RKO (cell line): ENCODE measurements at regions not wholly inside any gene's neighbourhood (a gene's known extent, or its start where the extent isn't known, plus 50 kb on each side); places are given as distances from the start of the nearest gene placed in this dataset.

Experiments used
- DNase-seq: peaks from one replicate; pipeline ENCODE4 v3.0.0-alpha.2; 2016; ENCODE audit warnings: low spot score

DNA sequence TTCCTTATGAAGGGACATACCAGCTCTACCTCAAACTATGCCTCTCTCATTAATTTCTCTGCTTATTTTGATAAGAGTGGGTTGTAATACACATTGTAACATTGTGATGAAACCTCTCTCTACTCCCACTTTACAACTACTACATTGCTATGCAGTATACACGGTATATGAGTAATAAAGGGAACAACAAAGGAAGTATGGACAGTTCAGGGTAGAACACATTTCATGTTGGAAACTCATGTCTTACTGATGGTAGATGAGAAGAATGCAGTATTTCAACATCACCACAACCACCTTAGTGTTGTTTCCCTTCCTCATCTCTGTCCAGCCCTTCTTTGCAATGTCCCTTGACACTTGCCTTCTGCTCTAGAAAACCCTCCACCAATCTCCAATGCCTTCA is 515.9 kb upstream of the CELF4 start:
- no peak for DNase-seq

- peak; percentile 46 for DNase-seq
Observed at GRCh38 chr18:38077229-38077628, 511.6 kb upstream of the CELF4 start.

GRCh38 chr18:38076346-38077070 is 510.9 kb upstream of the CELF4 start:
- no peak for DNase-seq

- no peak for DNase-seq
Observed at GRCh38 chr18:38074298-38074876, 508.8 kb upstream of the CELF4 start.

DNA sequence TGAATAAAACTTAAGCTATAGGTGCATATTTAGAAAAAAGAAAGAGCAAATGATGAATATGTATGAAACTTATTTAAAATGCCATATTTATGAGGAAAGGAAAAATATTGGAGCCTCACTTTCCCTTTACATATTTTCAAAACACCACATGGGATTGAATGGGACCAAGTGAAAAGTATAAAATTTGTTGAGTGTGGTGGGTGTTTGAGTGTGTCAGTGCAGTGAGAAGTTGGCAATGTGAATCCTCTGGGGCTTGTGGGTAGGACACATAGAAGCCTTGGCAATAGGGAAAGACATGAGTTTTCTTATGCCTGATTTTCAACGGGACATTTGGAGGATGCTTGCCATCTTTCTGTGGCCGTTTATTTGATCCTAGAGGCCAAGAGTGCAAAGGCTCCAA is 502.2 kb upstream of the CELF4 start:
- no peak for DNase-seq

DNA sequence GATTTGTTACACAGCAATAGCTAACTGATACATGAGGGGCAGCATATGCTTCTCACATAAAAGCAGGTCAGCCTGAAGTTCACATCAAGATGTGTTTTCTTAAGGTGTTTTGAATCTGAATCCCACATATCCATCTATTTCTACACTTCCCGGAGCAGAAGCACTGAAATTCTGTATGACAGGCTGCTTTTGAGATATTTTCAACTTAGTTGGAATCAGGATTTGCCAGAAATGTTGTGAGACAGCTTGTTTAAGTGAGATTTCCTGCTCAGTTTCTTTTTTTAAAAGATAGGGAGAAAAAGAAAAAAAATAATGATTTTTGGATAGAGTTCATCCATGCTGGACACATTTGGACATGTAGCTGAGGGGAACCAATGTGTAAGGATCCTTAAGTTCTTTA is 501.5 kb upstream of the CELF4 start:
- no peak for DNase-seq

DNA sequence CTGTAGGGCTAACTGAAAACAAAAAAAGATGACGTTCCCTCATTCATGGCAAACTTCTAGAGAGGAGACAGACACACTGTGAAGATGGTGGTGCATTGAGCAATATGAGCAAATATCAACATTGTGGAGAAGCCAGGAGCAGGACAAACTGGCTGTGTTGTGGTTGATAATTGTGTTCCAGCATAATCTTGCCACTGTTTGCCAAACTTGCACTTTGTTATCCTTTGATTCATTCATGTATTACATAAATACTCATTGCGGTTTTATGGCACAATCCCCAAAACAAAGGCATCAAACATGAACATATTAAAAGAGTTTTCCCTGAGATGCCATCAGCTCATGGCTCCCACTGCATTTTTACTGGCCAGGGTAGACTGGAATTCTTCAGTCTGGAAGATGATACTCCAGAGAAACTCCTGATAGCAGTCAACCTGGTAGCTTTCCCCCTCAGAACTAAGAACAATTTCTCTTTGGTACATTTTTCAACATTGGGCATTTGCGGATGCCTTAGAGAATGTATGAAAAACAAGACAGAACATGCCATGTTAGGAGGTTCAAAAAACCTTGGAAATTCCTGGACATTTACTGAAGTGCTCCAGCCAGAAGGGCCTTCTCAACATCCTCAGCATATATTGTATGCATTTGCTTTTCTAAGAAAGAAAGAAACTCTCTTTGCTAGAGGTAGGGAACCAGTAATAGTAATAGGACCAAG is 487.4 kb upstream of the CELF4 start:
- DNase-seq: no peak

GRCh38 chr18:38047820-38048219 is 482.2 kb upstream of the CELF4 start:
- no peak for DNase-seq

DNA sequence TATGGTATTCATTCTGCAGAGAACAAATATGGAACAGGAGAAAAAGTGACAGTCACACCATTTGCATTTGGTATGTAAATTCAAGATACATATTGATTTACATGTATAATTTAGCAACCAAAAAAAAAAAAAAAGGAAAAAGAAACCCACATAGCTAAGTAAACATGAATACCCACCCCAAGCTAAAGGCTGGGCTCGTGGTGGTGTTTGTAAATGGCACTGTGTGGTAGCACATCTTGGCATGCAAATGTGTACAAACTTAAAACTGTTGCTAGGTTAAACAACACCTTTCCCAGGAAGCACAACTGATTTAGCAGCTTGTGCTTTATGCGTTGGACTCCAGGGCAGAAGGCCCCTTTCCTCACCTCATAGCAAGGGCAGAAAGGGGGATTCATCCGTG is 481.1 kb upstream of the CELF4 start:
- no peak for DNase-seq

DNA sequence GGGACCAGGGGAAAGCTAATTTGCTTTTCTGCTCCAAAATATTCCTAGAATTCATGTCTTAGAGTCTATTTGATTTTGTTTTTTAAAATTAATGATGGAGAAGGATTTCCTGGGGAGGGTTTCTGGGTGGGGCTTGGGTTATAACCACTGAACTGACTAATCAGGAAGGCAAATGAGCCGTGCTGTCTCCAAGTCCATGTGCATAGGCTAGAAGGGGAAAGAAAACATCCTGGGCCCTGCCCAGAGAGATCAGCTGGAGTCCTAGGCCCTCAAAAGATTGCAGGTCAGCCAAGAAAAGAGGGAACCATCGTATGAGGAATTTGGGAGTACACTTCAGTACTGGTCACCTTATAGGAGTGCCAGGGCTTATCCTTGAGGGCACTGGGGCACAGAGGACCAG is 480.2 kb upstream of the CELF4 start:
- DNase-seq: no peak

DNA sequence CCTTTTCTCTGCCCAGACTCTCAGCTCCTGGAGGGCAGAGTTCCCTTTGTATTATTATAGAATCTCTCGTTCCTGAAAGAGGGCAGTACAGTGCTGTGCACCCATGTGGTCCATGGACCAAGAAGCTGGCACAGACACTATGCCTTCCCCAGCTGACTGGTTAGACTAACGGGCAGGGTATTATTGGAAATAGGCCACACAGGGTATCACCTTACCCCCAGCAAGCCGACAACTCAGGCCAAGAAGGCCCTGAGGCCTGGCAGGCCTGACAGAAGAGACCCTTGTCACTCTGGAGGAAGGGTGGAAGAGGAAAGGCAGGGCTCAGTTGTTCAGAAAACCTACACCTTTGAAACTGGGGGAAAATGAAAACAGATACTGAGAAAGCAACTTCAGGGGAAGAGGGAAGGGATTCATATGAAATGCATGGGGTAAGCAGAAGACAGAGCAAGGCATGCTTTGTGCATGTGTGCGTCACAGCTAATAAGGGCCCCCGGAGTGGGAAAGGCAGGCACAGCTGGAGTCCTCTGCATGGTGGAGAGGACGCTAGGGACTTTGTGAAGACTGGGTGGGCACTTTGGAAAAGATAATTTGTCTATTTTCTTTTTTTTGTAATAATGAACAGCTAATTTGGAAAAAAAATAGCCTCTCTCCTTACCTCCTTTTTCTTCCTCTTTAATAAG is 476.8 kb upstream of the CELF4 start:
- DNase-seq: no peak

- no peak for DNase-seq
Observed at GRCh38 chr18:38038242-38038641, 472.6 kb upstream of the CELF4 start.

- no peak for DNase-seq
Observed at GRCh38 chr18:38035193-38035592, 469.6 kb upstream of the CELF4 start.

- DNase-seq: peak; percentile 51
Observed at GRCh38 chr18:38033282-38033681, 467.7 kb upstream of the CELF4 start.

DNA sequence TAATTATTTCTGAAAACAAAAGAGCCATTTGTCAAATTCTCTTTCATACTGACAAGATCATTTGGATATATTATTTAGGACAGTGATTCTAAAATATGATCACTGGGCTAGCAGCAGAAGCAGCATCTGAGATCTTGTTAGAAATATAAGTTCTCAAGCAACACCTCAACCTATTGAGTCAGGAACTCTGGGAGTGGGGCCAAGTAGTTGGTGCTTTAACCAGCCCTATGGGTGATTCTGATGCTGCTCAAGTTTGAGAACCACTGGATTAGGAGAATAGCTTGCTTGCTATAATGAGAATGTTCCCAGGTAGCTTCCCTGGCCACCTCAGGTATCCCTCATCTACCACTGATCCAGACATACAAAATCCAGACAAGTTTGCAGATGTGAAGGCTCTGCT is 466.9 kb upstream of the CELF4 start:
- no peak for DNase-seq

DNA sequence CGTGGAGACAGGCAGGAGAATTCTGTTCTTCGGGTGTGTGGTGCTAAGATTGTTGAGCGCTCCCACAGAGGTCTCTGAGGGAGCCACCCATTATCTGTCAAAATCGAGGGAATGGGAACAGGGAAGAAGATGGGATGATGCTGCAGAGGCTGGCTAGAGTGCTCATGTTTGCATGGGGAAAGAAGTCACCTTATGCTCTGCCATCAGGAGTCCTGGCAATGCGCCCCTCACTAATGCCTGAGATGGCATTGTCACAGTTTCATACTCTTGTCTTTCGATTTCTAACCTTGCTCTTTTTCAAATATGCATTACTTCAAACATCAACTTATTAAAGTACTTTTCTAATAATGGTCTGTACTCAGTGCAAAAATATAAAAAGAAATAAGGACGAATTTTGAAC is 463.3 kb upstream of the CELF4 start:
- no peak for DNase-seq

DNA sequence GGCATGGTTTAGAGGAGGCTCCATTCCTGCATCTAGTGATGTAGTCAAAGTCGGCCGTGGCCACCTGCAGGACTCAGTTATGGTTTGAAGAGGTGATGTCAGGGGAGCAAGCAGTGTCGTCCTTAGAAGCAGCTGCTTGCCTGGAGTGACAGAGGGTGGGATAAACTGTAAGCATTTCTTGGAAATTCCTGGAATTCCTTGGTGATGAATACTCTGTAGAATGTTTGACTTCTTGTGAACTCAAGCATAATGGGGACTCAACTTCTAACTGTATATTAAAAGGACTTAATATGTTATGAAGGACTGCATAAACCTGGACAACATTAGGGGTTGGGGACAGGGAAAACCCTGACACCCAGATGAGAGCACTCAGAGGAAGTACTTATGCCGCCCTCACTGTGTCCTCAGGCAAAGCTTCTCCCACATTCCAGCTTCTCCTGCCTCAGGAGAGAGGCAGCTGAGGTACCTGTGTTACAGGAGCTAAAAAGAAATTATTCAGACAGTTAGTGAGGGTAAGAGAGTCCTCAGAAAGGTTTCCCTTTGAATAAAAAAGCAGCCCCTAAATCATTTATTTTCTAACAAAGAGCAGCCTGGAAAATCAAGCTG is 459.9 kb upstream of the CELF4 start:
- no peak for DNase-seq

- DNase-seq: no peak
Observed at GRCh38 chr18:38023871-38024270, 458.3 kb upstream of the CELF4 start.

GRCh38 chr18:38022234-38022633 is 456.6 kb upstream of the CELF4 start:
- no peak for DNase-seq

DNA sequence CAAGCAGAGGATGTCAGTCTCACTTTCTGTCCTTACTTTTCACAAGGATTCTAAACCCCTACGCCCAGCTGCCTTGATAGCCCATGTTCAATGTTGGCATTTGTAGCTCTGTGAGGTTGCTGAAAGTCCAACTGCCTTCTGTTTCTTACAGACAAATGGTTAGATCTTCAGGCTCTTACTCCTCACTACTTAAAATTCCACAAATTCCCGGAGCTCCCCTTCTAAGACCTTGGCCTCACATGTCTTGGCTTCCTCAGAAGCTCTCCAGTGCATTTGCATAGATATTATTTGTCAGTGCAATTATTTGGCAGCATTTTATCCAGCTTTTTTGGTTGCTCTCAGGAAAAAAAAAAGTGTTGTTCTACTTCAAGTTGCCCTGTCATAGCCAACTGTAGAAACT is 453.7 kb upstream of the CELF4 start:
- DNase-seq: no peak

DNA sequence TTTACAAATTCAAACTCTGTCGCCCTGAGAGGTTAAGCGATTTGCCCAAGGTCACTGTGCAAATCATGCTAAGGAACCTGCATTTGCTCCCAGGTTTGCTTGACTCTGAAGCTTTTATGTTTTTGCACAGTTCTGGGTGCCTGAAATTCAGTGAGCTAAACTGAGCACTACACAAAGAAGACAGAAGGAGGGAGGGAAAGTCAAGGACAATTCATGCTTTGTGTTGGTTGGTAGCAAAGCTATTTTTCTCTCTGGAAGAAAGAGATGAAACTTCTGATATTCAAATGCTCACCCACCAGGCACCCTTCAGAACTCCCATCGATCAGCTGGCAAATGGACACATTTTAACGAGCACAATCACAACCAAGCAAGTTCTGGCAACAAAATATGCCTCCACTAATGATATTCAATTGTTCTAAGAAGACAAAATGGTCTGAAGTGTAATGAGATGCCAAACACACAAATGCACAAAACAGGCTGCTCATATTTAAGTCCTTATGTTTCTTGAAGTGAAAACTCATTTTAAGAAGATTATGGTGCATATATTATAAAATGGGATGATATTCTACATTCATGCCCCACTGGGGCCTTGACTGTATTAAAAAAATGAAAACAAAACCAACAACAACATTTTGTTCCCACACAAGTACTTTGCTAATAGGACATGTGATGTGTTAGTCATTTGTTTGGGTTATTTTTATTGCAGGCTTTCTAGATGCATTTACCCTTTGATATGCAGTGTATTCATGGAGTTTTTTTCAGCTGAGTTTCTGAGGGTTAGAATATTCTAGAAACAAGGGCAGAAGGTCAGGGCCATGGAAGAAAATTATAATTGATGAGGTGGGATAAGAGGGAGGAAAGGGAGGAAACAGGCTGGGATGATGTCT is 445.6 kb upstream of the CELF4 start:
- DNase-seq: no peak

DNA sequence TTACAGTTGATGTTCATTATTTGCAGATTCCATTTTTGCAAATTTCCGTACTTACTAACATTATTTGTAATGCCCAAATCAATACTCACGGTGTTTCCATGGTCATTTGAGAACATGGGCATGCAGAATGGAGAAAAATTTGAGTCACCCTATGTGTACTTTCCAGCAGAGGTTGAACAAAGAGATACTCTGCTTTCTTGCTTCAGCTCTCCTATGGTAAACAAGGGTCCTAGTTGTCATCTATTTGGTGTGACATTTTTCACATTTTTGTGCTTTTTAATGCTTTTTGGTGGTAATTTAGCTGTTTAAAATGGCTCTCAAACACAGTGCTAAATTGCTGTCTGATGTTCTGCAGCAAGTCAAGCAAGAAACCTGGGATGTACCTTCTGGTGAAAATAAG is 444.4 kb upstream of the CELF4 start:
- no peak for DNase-seq
